H9 (cell line): ENCODE measurements at regions not wholly inside any gene's neighbourhood (a gene's known extent, or its start where the extent isn't known, plus 50 kb on each side); places are given as distances from the start of the nearest gene placed in this dataset.

Experiments
- DNase-seq: peaks from one replicate; pipeline ENCODE4 v3.0.0-alpha.2; 2017
- H2AFZ ChIP-seq: one replicate; pipeline ENCODE4 v1.6.1; 2013; ENCODE audit warnings: mild to moderate bottlenecking, low read length, control low read depth, moderate library complexity
- H2AK5ac ChIP-seq: 2 replicates; pipeline ENCODE4 v1.6.1; 2013; ENCODE audit warnings: low read length, control low read depth, mixed read lengths; ENCODE audit not compliant: insufficient read length
- H2BK120ac ChIP-seq: one replicate; pipeline ENCODE4 v1.6.1; 2013; ENCODE audit warnings: low read depth, mild to moderate bottlenecking, low read length, control low read depth, inconsistent platforms; ENCODE audit not compliant: poor library complexity, severe bottlenecking
- H2BK12ac ChIP-seq: 2 replicates; pipeline ENCODE4 v1.6.1; 2013; ENCODE audit warnings: low read length, control low read depth, mixed read lengths, low read depth; ENCODE audit not compliant: insufficient read length
- H2BK15ac ChIP-seq: 2 replicates; pipeline ENCODE4 v1.6.1; 2013; ENCODE audit warnings: low read depth, low read length, control low read depth
- H2BK20ac ChIP-seq: one replicate; pipeline ENCODE4 v1.6.1; 2013; ENCODE audit warnings: low read depth, mild to moderate bottlenecking, low read length, control low read depth, inconsistent platforms; ENCODE audit not compliant: poor library complexity, severe bottlenecking
- H2BK5ac ChIP-seq: 2 replicates; pipeline ENCODE4 v1.6.1; 2013; ENCODE audit warnings: low read length, control low read depth, mixed read lengths; ENCODE audit not compliant: insufficient read length
- H3K14ac ChIP-seq: 2 replicates; pipeline ENCODE4 v1.6.1; 2013; ENCODE audit warnings: low read length, control low read depth; ENCODE audit not compliant: insufficient read depth
- H3K18ac ChIP-seq: 2 replicates; pipeline ENCODE4 v1.6.1; 2013; ENCODE audit warnings: low read depth, mild to moderate bottlenecking, mixed read lengths, low read length, control low read depth; ENCODE audit not compliant: insufficient read length
- H3K23ac ChIP-seq: 2 replicates; pipeline ENCODE4 v1.6.1; 2013; ENCODE audit warnings: low read length, control low read depth, mixed read lengths, low read depth; ENCODE audit not compliant: insufficient read length
- H3K23me2 ChIP-seq: 2 replicates; pipeline ENCODE4 v1.6.1; 2013; ENCODE audit warnings: low read depth, mild to moderate bottlenecking, mixed read lengths, low read length, control low read depth; ENCODE audit not compliant: insufficient read length, poor library complexity, severe bottlenecking
- H3K27ac ChIP-seq: 2 replicates; pipeline ENCODE4 v1.5.1; 2013; ENCODE audit warnings: low read length, control low read depth, mixed read lengths, low read depth; ENCODE audit not compliant: insufficient read length
- H3K27me3 ChIP-seq: 2 replicates; pipeline ENCODE4 v1.6.1; 2013; ENCODE audit warnings: low read length, control low read depth, inconsistent platforms; ENCODE audit not compliant: insufficient read depth
- H3K4ac ChIP-seq: 2 replicates; pipeline ENCODE4 v1.6.1; 2013; ENCODE audit warnings: low read depth, mild to moderate bottlenecking, control low read depth, inconsistent platforms, low read length, moderate library complexity
- H3K4me1 ChIP-seq: 2 replicates; pipeline ENCODE4 v1.6.1; 2013; ENCODE audit warnings: low read length, control low read depth, inconsistent platforms; ENCODE audit not compliant: insufficient read depth
- H3K4me2 ChIP-seq: 2 replicates; pipeline ENCODE4 v1.6.1; 2013; ENCODE audit warnings: low read length, control low read depth, mixed read lengths; ENCODE audit not compliant: insufficient read length, insufficient read depth
- H3K56ac ChIP-seq: 2 replicates; pipeline ENCODE4 v1.6.1; 2013; ENCODE audit warnings: low read depth, mild to moderate bottlenecking, mixed read lengths, low read length, control low read depth; ENCODE audit not compliant: insufficient read length
- H3K79me1 ChIP-seq: 2 replicates; pipeline ENCODE4 v1.6.1; 2013; ENCODE audit warnings: low read depth, mild to moderate bottlenecking, moderate library complexity, low read length, control low read depth, inconsistent platforms; ENCODE audit not compliant: insufficient read depth, poor library complexity, severe bottlenecking
- H3K79me2 ChIP-seq: 2 replicates; pipeline ENCODE4 v1.6.1; 2013; ENCODE audit warnings: low read length, control low read depth, inconsistent platforms; ENCODE audit not compliant: insufficient read depth
- H3K9ac ChIP-seq: 2 replicates; pipeline ENCODE4 v1.6.1; 2013; ENCODE audit warnings: low read length, control low read depth, mixed read lengths; ENCODE audit not compliant: insufficient read length; ENCODE audit errors: extremely low read depth
- H3K9me3 ChIP-seq: one replicate; pipeline ENCODE4 v1.6.1; 2013; ENCODE audit warnings: low read depth, low read length, inconsistent platforms; ENCODE audit not compliant: control insufficient read depth
- H3T11ph ChIP-seq: one replicate; pipeline ENCODE4 v1.6.1; 2013; ENCODE audit warnings: mild to moderate bottlenecking, low read length, control low read depth, inconsistent platforms
- H4K20me1 ChIP-seq: one replicate; pipeline ENCODE4 v1.6.1; 2013; ENCODE audit not compliant: control insufficient read depth, insufficient read length, insufficient read depth
- H4K5ac ChIP-seq: 2 replicates; pipeline ENCODE4 v1.6.1; 2013; ENCODE audit warnings: low read depth, mild to moderate bottlenecking, mixed read lengths, low read length, control low read depth; ENCODE audit not compliant: insufficient read length
- H4K8ac ChIP-seq: replicated peaks from 2 replicates; pipeline ENCODE4 v1.6.1; 2013; ENCODE audit warnings: low read length, control low read depth, mixed read lengths, low read depth; ENCODE audit not compliant: insufficient read length
- H4K91ac ChIP-seq: 2 replicates; pipeline ENCODE4 v1.6.1; 2013; ENCODE audit warnings: low read depth, mild to moderate bottlenecking, moderate library complexity, mixed read lengths, low read length, control low read depth; ENCODE audit not compliant: insufficient read length
- H3K27ac Mint-ChIP-seq, 3 experiments: 2 replicates in 2 of 3; 3 replicates in 1 of 3; pipeline ENCODE4 v1.8.0; 2020 to 2021; ENCODE audit warnings: mixed read lengths in 3 of 3, mild to moderate bottlenecking in 1 of 3, moderate library complexity in 1 of 3
- H3K27me3 Mint-ChIP-seq: 2 replicates; pipeline ENCODE4 v1.8.0; 2021; ENCODE audit warnings: low read depth, mild to moderate bottlenecking, moderate library complexity, mixed read lengths
- H3K36me3 Mint-ChIP-seq, 3 experiments: 2 replicates in 2 of 3; 3 replicates in 1 of 3; pipeline ENCODE4 v1.8.0; 2020 to 2021; ENCODE audit warnings: low read depth in 3 of 3, mixed read lengths in 3 of 3; ENCODE audit not compliant: insufficient read depth in 1 of 3
- H3K4me1 Mint-ChIP-seq, 2 experiments: 2 replicates each; pipeline ENCODE4 v1.8.0; 2020; ENCODE audit warnings: mixed read lengths in 2 of 2
- H3K4me3 Mint-ChIP-seq, 2 experiments: 2 replicates in 1 of 2; 3 replicates in 1 of 2; pipeline ENCODE4 v1.8.0; 2020 to 2021; ENCODE audit warnings: mild to moderate bottlenecking in 2 of 2, mixed read lengths in 2 of 2, moderate library complexity in 1 of 2
- H3K9me3 Mint-ChIP-seq, 2 experiments: 2 replicates in 1 of 2; 3 replicates in 1 of 2; pipeline ENCODE4 v1.8.0; 2020; ENCODE audit warnings: mild to moderate bottlenecking in 2 of 2, mixed read lengths in 2 of 2, moderate library complexity in 1 of 2
- WGBS: extraction: QIAGEN DNeasy Blood & Tissue Kit; methylation state at CpG from one replicate; pipeline ENCODE4 v1.1.7; 2013; ENCODE audit warnings: missing lambda C conversion rate, low lambda C conversion rate, mixed read lengths; ENCODE audit not compliant: insufficient read length; ENCODE audit errors: extremely low coverage; 5-methylcytosine and 5-hydroxymethylcytosine counted together
- TF ChIP-seq, protein P1 (sequence below): fragments of 200-600 bp; sonication (generic); conservative IDR thresholded peaks from 3 replicates; pipeline ENCODE4 v1.8.0; 2021; ENCODE audit warnings: antibody characterized with exemption, mild to moderate bottlenecking

DNA sequence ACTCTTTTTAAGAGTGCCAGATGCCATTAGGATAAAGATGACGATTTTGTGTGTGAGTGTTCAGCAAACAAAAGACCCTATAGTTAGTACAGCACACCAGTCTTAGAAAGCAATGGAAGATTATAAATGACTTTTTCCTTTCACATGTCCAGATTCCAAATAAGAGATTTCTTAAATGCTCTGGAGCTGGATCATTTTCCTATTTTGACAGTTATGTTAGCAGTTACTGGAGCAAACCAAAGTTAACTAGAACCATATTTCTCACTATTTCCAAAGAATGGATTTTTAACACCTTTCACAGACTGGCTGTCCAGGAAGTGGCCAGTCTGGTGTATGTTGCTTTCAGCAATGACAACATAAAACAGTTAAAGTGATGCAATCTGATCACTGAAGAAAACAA is 905.8 kb upstream of the ADGRL2 start:
- no peak overlapping the region for H3K18ac ChIP-seq
- H2BK15ac ChIP-seq: no peak overlapping the region
- no peaks in the 10 kb centered on the region for H3K4me1 ChIP-seq
- no peaks in the 10 kb centered on the region for H3K79me2 ChIP-seq
- DNase-seq: no peak
- no peak overlapping the region for H2BK120ac ChIP-seq
- H3K4ac ChIP-seq: no peak overlapping the region
- no peak overlapping the region for H2BK12ac ChIP-seq
- no peaks in the 10 kb centered on the region for H4K20me1 ChIP-seq
- H3K23ac ChIP-seq: no peak overlapping the region
- Mint-ChIP-seq H3K9me3 (no peaks in the 10 kb centered on the region), H3K36me3 (no peaks in the 10 kb centered on the region), H3K4me1 (peaks cover 17 to 18% of the 10 kb centered on the region in 2 experiments), H3K27ac (no peak overlapping the region), H3K4me3 (no peak overlapping the region), H3K27me3 (no peaks in the 10 kb centered on the region; the same call in 1 of the 2 replicates)
- H4K5ac ChIP-seq: no peak overlapping the region
- H2AK5ac ChIP-seq: no peak overlapping the region
- H4K8ac ChIP-seq: no peak overlapping the region
- no peak overlapping the region for H2BK20ac ChIP-seq
- no peak overlapping the region for H3K9ac ChIP-seq
- TF ChIP-seq, protein P1, sequence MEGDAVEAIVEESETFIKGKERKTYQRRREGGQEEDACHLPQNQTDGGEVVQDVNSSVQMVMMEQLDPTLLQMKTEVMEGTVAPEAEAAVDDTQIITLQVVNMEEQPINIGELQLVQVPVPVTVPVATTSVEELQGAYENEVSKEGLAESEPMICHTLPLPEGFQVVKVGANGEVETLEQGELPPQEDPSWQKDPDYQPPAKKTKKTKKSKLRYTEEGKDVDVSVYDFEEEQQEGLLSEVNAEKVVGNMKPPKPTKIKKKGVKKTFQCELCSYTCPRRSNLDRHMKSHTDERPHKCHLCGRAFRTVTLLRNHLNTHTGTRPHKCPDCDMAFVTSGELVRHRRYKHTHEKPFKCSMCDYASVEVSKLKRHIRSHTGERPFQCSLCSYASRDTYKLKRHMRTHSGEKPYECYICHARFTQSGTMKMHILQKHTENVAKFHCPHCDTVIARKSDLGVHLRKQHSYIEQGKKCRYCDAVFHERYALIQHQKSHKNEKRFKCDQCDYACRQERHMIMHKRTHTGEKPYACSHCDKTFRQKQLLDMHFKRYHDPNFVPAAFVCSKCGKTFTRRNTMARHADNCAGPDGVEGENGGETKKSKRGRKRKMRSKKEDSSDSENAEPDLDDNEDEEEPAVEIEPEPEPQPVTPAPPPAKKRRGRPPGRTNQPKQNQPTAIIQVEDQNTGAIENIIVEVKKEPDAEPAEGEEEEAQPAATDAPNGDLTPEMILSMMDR: no peak
- no peak overlapping the region for H3K14ac ChIP-seq
- H3K27ac ChIP-seq: no peak overlapping the region
- no peak overlapping the region for H2BK5ac ChIP-seq
- H4K91ac ChIP-seq: no peak overlapping the region
- WGBS: no CpG with 5 or more reads among the region's 1 CpG
- H3K9me3 ChIP-seq: no peaks in the 10 kb centered on the region
- no peak overlapping the region for H3K4me2 ChIP-seq
- no peak overlapping the region for H2AFZ ChIP-seq
- no peaks in the 10 kb centered on the region for H3K79me1 ChIP-seq
- no peak overlapping the region for H3K56ac ChIP-seq
- H3T11ph ChIP-seq: no peak overlapping the region
- no peaks in the 10 kb centered on the region for H3K23me2 ChIP-seq
- H3K27me3 ChIP-seq: no peaks in the 10 kb centered on the region
